ENCODE measurements at regions not wholly inside any gene's neighbourhood (a gene's known extent, or its start where the extent isn't known, plus 50 kb on each side); places are given as distances from the start of the nearest gene placed in this dataset.

DNA sequence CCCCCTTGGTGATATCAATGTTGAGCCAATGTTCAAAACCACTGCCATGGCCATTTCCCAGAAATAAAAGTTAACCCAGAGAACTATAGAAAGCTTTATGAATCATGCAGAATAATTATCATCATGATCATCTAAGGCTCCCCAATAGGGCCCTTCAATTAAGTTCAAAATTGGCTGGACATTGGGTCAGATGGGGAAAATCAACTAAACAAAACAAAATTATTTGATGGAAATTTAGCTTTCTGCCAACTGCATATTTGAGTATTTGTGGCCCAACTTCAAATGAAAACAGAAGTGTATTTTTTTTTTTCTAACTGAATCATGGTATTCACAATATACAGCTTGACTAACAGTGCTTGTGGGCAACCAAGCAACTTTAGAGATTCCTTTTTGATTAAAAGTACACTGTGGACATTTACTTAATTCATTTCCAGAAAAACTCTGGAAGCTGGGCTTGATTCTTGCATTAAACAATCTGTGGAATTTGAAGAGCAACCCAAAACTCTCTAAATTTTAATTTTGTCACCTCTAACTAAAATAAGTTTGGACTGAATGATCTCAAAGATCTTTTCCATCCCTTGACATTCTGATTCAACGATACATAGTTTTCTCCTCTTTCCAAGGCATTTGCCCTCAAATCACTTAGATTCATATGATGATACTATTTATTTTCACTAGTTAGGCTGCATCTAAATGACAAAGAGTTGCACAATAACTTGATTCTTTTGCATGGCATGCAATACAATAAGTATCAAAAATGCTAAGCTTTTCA is 203.2 kb downstream of the AHR start:
- H3K27ac ChIP-seq = peak overlapping the region in 11 of 21 experiments; percentile 3 to 83 (median 57)
- no peak overlapping the region for H3K4me3 ChIP-seq

DNA sequence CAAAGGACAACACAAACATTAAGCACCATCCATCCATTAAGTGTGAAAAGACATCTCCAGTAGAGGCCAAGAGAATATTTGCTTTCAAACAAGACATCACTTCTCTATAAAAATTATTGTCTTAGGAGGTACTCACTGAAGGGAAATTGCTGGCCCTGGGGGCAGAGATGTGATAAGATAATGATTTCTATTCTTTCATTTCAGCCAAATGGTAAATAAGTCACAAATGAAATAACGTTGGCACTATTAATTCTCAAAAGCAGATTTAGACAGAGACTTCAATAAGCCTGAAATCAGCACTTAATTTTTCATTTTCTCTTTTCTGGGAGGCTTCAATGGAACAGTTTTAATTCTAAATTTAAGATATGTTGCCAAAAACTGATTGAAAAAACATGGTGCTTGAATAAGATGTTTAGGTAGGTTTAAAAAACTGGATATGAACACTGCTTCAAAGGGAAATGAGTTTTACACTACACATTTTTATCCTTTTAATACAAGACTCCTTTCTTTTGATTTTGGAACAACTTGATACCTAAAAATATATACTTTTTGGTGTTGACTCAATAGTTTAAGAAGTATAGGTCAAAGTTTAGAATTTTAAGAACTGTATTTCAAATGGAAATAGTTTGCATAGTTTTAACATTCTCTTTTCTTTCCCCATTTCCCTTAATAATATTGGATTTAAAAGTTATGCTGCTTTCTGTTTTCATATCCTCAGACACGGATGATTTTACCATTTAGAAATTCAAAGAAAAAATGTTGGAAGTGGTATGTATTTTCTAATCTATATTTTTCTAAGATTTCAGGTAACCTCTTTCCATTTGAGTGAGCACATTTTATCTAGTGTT is 204.0 kb downstream of the AHR start:
- Histone ChIP-seq H3K4me3 (no peak overlapping the region), H3K27ac (peak overlapping the region in 9 of 21 experiments; percentile 7 to 83 (median 25))

DNA sequence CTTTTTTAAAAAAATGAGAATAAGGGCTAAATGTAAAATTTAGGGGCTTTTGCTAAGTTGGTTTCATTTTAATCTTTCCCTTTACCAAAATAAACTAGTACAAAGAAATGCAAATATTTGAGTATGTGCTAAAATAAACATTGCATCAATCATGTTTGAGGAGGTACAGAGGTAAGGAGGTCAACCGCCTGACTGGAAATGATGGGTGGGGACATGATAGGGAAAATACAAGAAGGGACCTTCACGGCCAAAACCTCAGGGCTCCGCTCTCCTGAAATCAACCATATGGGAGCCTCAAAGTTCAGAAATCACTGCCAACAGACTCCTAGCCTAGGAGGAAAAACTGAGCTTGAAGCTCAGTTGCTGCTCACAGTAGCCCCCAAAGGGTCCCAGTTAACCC is 207.6 kb downstream of the AHR start:
- peak overlapping the region in 1 of 21 experiments; percentile 6 for H3K27ac ChIP-seq
- no peak overlapping the region for H3K4me3 ChIP-seq

DNA sequence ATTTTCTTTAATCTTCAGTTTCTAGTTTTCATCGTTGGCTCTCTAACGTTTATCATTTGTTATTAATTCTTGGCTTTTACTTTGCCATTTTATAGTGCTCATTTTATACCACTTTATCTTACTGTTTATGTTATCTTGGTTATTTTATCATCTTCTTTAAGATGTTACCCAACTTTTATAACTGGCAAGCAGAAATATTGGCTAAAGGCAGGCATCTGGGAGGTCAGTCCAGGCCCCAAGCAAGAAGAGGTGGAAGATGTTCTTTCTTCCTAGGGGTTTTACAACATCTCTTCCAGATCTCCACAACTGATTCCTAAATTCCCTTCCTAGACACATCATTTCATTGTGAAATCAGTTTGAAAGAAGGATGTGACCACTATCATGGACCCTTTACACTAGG is 208.1 kb downstream of the AHR start:
- peak overlapping the region in 1 of 21 experiments; percentile 6 for H3K27ac ChIP-seq

GRCh38 chr7:17507717-17508116 is 209.3 kb downstream of the AHR start:
- Histone ChIP-seq H3K4me3 (no peak overlapping the region), H3K27ac (no peak overlapping the region)

More for the DNA sequence above, 208.1 kb downstream of the AHR start:
- H3K4me3 ChIP-seq = no peak overlapping the region

DNA sequence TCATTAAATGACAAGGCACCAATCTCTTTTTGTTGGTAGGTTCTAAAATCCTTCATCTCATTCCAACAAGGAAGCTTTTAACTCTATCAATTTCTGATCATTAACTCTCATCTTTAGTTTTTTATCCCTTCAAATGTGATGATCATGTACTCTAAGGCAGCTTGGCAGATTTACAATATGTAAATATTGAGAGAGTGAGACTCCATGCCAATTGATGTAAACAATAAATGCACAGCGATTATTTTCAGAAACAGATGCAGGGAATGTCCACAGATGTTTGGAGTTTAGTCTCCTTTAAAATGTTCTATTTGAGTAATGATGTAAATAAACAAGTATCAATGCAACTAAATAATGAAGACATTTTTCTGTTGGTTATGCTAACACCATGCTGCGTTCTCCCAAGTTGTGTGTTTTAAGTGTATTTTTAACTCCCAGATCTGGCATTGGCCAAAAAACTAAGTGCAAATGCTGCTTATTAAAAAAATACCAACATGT is 213.8 kb downstream of the AHR start:
- no peak overlapping the region for H3K4me3 ChIP-seq
- peak overlapping the region in 1 of 21 experiments; percentile 18 for H3K27ac ChIP-seq

DNA sequence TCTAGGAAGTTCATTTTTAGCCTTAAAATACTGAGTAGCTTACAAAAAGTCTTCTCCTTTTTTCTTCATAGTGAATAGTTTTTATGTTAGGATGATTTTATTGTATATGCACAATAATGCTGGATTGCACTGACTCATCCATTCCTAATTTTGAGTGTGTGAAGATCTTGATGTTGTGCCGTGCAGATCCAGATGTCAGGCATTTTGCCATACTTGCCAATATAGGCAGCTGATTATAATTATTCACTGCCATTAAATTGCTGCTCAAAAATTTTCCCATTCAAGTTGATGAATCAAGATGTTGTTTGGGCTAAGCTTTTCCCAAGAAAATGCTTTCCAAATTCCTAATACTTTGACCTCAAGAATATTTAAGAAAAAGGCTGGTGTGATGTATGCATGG is 218.3 kb downstream of the AHR start:
- Histone ChIP-seq H3K27ac (peak overlapping the region in 8 of 21 experiments; percentile 15 to 66 (median 45)), H3K4me3 (no peak overlapping the region)

- Histone ChIP-seq H3K27ac (peak overlapping the region in 14 of 21 experiments; percentile 3 to 82 (median 38)), H3K4me3 (no peak overlapping the region)
These were observed 222.5 kb downstream of the AHR start for GRCh38 chr7:17520941-17521340.

DNA sequence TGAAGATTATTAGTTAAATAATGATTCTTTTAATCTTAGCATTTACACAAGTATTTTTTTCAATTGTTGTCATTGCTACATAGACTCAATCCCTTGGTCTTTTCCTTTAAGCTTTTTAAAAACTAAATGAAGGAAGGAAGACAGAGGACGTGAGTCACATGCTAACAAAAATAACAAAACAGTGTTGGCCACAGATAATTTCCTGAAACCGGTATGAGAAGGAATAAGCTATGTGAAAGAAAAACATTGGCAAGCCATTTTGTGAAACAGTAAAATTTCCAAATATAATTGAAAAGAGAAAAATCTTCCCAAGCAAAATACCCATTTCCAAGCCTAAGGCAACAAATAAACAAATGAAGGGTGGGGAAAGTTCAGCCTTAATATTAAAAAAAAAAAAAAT is 223.0 kb downstream of the AHR start:
- Histone ChIP-seq H3K4me3 (no peak overlapping the region), H3K27ac (peak overlapping the region in 16 of 21 experiments; percentile 3 to 82 (median 25))

GRCh38 chr7:17523813-17524739 is 225.6 kb downstream of the AHR start:
- Histone ChIP-seq H3K4me3 (no peak overlapping the region), H3K27ac (peak overlapping the region in 18 of 21 experiments; percentile 3 to 82 (median 43))

DNA sequence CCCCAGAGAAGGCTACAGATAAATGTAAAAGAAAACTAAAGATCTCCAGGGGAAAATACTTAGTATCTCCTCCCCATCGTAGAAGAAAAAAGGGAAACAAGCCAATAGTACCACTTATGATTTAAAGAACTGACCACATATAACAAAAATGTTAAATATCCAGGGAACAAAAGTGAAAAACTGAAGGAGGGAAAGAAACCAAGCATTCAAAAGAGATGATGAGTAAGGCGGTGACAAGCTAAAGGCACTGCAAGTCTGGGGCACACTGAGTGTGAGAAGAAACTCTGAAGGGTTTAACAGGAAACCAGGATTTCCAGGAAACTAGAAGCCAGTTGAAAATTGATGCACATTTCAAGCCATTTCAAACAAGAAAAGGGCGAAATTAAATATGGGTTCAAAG is 226.3 kb downstream of the AHR start:
- Histone ChIP-seq H3K4me3 (no peak overlapping the region), H3K27ac (peak overlapping the region in 8 of 21 experiments; percentile 1 to 82 (median 52))

- Histone ChIP-seq H3K4me3 (no peak overlapping the region), H3K27ac (peak overlapping the region in 2 of 21 experiments; percentile 30 to 61)
These were observed 228.2 kb downstream of the AHR start for GRCh38 chr7:17526621-17527020.

DNA sequence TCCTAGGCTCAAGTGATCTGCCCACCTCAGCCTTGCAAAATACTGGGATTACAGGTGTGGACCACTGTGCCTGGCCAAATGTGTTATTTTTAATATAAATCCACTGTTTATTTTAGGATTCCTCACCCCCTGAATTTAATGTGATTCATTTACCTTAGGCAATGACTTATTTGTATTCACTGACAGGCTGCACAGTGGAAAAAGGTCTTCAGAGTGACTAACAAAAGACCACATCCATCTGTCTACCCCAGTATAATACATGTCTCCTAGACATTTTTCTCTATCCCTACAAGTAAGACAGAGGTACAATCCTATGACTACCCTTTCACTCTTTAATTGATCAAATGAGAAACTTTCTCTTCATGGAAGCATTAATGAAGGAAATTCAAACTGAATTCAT is 230.2 kb downstream of the AHR start:
- Histone ChIP-seq H3K27ac (peak overlapping the region in 1 of 21 experiments; percentile 38), H3K4me3 (no peak overlapping the region)

- H3K27ac ChIP-seq = peak overlapping the region in 2 of 21 experiments; percentile 36 to 38
- H3K4me3 ChIP-seq = no peak overlapping the region
These were observed 231.8 kb downstream of the AHR start for GRCh38 chr7:17530244-17530643.

DNA sequence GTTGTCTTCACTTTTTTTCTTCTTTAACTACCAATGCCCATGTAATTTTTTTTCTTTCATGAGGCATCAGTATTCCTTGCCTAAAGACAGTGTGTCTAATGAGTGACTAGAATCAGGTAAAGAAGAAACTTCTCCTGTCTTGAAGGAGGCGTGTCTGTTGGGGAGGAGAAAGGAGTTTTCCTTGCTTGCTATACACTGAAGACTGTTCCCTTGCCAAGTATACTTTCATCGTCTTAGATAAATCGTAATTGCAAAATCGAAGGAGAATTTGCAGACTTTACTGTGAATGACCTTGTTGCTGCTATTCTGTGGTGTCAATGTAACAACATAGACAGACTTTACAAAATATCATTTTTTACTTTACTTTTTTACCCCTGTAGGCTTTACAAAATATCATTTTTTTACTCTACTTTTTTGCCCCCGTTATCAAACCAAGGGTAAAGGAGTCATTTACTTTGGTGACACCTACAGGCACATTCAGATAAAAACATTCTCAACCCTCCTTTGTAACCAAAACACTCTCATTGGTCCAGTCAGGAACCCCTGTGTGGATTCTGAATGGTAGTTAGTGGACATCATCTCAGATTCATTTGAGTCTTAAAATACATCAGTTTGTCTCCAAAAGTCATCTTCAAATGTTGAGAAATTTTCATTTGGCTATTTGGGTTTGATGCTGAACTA is 232.4 kb downstream of the AHR start:
- Histone ChIP-seq H3K4me3 (no peak overlapping the region), H3K27ac (peak overlapping the region in 3 of 21 experiments; percentile 25 to 73 (median 40))

DNA sequence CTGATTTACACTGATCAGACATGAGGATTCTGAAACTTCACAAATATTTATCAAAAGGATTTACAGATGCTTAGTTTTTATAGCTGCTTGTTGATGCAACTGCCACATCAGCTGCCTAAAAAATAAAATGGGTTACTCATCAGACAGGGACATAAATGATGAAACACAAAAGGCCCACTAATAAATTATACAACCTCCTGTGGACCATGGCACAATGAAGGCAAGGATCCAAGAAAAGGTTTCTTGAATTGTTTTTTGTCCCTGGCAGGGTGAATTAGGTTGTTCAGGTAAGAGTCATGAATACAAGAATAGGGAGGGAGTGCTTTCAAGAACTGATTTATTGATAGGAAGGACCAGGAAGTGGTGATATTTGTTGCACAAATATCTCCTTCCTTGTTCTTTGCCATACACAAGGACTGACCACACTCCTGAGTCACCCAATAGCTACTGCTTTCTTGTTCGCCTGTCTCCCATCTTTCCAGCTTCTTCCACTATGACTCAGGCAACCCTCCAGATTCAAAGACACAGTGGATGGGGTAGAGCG is 234.5 kb downstream of the AHR start:
- peak overlapping the region in 13 of 21 experiments; percentile 1 to 82 (median 40) for H3K27ac ChIP-seq
- H3K4me3 ChIP-seq = no peak overlapping the region

DNA sequence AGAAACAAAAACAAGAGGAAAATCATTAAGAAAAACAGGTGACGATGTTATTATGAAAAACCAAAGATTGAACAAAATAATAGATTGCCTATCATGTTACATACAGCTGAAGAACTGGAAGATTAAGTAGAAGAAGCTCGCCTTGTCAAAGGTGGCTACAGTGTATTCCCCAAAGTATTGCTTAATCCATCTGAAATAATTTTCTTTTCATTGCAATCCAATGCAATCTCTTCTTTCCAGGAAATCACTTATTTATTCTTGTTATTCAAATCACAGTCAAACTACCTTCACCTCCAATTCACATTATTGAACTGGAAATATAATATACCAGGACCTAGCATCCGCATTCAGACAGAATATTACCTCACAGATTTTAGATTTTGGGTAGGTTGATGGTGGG is 235.9 kb downstream of the AHR start:
- H3K27ac ChIP-seq = peak overlapping the region in 3 of 21 experiments; percentile 40 to 82 (median 73)
- H3K4me3 ChIP-seq = no peak overlapping the region

- Histone ChIP-seq H3K4me3 (no peak overlapping the region), H3K27ac (peak overlapping the region in 2 of 21 experiments; percentile 24 to 57)
These were observed 237.3 kb downstream of the AHR start for GRCh38 chr7:17535776-17536175.

Measured in skin epidermis (tissue), 12 donors.